AG04450 (cell line): ENCODE measurements at regions not wholly inside any gene's neighbourhood (a gene's known extent, or its start where the extent isn't known, plus 50 kb on each side); places are given as distances from the start of the nearest gene placed in this dataset.

Experiments
- CTCF ChIA-PET: fragments of 300-600, 350-600 bp; formaldehyde crosslinking; extraction: SDS; loops from one replicate; lab custom pipeline; 2022; ENCODE audit warnings: antibody characterized with exemption, inconsistent platforms; lab: Charles Lee
- POLR2A ChIA-PET: fragments of 350-600 bp; formaldehyde crosslinking; extraction: SDS; loops from one replicate; lab custom pipeline; 2021; ENCODE audit warnings: antibody characterized with exemption, inconsistent platforms; lab: Yijun Ruan, JAX
- DNase-seq: peaks from one replicate; pipeline ENCODE4 v3.0.0-alpha.2; 2011; ENCODE audit warnings: low read depth, low spot score
- H3K27ac ChIP-seq: one replicate; pipeline ENCODE4 v1.5.1; 2012; ENCODE audit warnings: low read depth, low read length, control low read depth
- H3K27me3 ChIP-seq: one replicate; pipeline ENCODE4 v1.6.0; 2012; ENCODE audit warnings: low read length; ENCODE audit not compliant: control insufficient read depth, insufficient read depth
- H3K4me3 ChIP-seq: 2 replicates; pipeline ENCODE4 v1.5.1; 2011; ENCODE audit warnings: mild to moderate bottlenecking, low read depth, low read length, control low read depth
- H3K9me3 ChIP-seq: 2 replicates; pipeline ENCODE4 v1.5.1; 2012; ENCODE audit warnings: low read length; ENCODE audit not compliant: control insufficient read depth, insufficient read depth
- CTCF ChIP-seq: IDR thresholded peaks from 2 replicates; pipeline ENCODE4 v1.5.1; 2011; ENCODE audit warnings: low read depth, low read length, control low read depth, inconsistent platforms

DNA sequence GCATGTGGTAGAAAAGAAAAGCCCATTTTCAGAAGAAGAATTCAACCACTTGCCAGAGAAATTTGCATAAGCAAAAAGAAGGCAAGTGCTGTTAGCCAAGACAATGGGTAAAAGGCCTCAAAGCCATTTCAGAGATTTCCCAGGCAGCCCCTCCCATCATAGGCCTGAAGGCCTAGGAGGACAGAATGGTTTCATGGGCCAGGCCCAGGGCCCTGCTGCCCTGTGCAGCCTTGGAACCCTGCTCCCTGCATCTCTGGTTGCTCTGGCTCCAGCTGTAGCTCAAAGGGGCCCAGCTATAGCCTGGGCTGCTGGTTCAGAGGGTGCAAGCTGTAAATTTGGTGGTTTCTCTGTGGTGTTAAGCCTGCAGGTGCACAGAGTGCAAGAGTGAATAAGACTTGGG lies 212.8 kb downstream of the EFNB2 start:
- peaks cover 8% of the 10 kb centered on the region for H3K9me3 ChIP-seq
- no peak for DNase-seq
- H3K4me3 ChIP-seq = no peak overlapping the region
- no peaks in the 10 kb centered on the region for H3K27me3 ChIP-seq
- CTCF ChIA-PET = no interaction called here
- POLR2A ChIA-PET = no interaction called here
- H3K27ac ChIP-seq = no peak overlapping the region
- no peak for TF ChIP-seq CTCF

- Histone ChIP-seq H3K27me3 (no peaks in the 10 kb centered on the region), H3K27ac (no peak overlapping the region), H3K9me3 (peaks cover 8% of the 10 kb centered on the region), H3K4me3 (no peak overlapping the region)
- DNase-seq = peak; percentile 74
- ChIA-PET CTCF (no interaction called here), POLR2A (interaction anchor here (0.6 kb wide), 1 partner anchor 61 kb away, joined by 6 read pairs; no protein-coding TSS in a partner anchor)
- TF ChIP-seq CTCF = no peak
Measured at GRCh38 chr13:106318941-106319411, 216.5 kb downstream of the EFNB2 start.

GRCh38 chr13:106314417-106314816 lies 221.0 kb downstream of the EFNB2 start:
- Histone ChIP-seq H3K27ac (no peak overlapping the region), H3K27me3 (no peaks in the 10 kb centered on the region), H3K4me3 (no peak overlapping the region), H3K9me3 (no peaks in the 10 kb centered on the region)
- no peak for DNase-seq
- CTCF ChIA-PET = interaction anchor here (0.5 kb wide), 1 partner anchor 223 kb away, joined by 3 read pairs; no protein-coding TSS in a partner anchor
- POLR2A ChIA-PET = no interaction called here
- TF ChIP-seq CTCF = no peak

DNA sequence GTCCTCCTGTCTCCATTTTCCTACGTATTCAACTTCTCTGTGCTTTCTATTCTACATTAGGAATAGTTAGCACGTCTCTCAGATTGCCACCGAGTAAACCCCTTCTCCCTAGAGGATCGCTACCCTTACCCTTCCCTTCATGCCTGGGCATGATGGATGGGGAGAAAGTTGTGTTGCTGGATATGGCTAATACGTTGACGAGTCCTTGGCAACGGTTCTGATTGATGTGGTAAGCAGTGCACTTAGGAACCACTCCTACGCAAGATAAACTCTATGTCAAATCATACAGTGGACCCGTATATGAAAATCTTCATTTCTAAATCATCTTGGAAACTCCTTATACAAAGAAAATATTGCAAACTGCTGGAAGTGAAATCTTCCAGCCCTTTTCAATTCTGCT lies 224.5 kb downstream of the EFNB2 start:
- no peak for TF ChIP-seq CTCF
- H3K9me3 ChIP-seq = no peaks in the 10 kb centered on the region
- ChIA-PET POLR2A (no interaction called here), CTCF (no interaction called here)
- no peak overlapping the region for H3K4me3 ChIP-seq
- no peaks in the 10 kb centered on the region for H3K27me3 ChIP-seq
- no peak overlapping the region for H3K27ac ChIP-seq
- no peak for DNase-seq

GRCh38 chr13:106310291-106310865 lies 225.1 kb downstream of the EFNB2 start:
- Histone ChIP-seq H3K27me3 (no peaks in the 10 kb centered on the region), H3K27ac (no peak overlapping the region), H3K4me3 (no peak overlapping the region), H3K9me3 (no peaks in the 10 kb centered on the region)
- DNase-seq = no peak
- POLR2A ChIA-PET = no interaction called here
- TF ChIP-seq CTCF = no peak
- CTCF ChIA-PET = interaction anchor here (0.5 kb wide), 1 partner anchor 789 kb away, joined by 5 read pairs; no protein-coding TSS in a partner anchor
